Fibroblast of skin of right quadriceps (primary cell): ENCODE measurements at regions not wholly inside any gene's neighbourhood (a gene's known extent, or its start where the extent isn't known, plus 50 kb on each side); places are given as distances from the start of the nearest gene placed in this dataset.
"Not testable (repeated sequence)": the region's sequence is repeated elsewhere in the genome, so short reads cannot be mapped to it uniquely, and the experiment has no call there.

Source experiments
- DNase-seq: peaks from one replicate; pipeline ENCODE4 v3.0.0-alpha.2; 2013

DNA sequence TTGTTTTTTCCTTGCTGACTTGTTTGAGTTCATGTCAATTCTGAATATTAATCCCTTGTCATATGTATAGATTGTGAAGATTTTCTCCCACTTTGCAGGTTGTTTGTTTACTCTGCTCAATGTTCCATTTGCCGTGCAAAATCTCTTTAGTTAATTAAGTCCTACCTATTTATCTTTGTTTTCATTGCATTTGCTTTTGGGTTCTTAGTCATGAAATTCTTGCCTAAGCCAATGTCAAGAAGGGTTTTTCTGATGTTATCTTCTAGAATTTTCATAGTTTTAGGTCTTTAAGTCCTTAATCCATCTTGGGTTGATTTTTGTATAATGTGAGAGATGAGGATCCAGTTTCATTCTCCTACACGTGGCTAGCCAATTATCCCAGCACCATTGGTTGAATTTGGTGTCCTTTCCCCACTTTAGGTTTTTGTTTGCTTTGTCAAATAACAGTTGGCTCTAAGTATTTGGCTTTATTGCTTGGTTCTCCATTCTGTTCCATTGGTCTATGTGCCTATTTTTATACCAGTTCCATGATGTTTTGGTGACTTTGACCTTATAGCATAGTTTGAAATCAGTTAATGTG, 163.1 kb upstream of the PGR start:
- no peak for DNase-seq

DNA sequence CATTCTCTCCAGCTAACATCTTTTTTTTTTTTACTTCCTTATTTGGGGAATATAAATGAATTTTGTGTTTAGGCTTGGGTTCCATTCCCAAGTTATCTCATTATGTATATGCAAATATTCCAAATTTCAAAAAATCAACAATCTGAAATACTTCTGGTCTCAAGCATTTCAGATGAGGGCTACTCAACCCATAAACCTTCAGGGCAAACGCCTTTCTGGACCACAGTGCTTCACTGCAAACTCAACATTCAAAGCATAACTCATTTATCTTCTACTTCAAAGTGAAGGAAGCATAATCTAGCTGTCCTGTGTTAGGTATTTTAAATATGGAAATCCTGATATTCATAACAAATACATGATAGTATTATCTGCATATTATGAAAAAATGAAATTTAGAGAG, 161.7 kb upstream of the PGR start:
- no peak for DNase-seq

DNA sequence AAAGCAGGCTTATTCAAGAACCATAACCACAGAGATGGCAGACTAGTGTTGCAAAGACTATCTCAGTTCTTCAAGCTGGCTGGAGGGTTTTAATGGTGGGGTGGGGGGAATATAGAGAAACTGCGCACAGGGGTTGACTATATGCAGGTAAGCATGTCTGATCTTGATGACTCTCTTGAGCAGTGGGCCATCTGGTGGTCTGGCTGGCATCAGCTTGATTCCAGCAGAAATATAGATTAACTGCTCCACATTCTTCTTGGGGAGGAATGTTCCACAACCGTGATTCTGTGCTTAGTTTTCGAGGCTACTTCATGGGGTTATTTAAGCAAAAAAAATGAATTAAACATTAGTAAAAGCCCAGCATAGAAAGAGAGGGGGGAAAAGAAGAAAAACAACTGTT, 158.8 kb upstream of the PGR start:
- no peak for DNase-seq

DNA sequence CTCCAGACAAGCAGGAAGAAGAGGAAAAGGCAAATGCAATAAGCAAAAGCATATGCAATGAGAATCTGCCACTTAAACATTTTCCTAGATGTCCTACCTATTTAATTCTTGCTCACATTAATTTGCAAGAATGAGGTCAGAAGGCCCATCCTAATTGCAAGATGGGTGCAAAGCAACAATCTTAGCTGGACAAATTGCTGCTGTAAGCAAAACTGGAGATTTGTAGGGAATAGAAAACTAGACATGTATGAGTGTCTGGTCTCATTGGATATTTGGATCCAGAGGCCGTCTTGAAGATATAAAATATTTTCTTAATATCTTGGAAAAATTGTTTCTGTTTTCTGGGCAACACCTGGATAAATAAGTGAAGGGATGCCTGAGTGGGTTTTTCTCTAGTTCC, 150.1 kb upstream of the PGR start:
- no peak for DNase-seq

DNA sequence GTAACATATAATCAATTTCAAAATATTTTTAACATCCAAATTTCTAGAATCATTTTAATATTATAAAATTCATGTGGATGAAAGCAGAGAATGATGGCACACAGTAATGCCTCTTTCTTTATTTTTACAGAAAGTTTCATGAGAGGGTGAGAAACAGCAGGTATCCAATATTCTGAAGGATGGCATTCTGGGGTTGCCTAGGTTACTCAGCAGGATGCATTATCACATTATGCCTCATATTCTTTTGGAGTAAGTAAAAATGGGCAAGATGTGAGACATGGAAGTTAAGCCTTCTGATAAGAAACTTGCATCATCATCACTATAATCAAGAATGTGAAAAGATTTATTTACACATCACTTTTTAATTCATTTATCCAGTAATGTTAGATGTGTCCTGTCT, 148.7 kb upstream of the PGR start:
- no peak for DNase-seq

DNA sequence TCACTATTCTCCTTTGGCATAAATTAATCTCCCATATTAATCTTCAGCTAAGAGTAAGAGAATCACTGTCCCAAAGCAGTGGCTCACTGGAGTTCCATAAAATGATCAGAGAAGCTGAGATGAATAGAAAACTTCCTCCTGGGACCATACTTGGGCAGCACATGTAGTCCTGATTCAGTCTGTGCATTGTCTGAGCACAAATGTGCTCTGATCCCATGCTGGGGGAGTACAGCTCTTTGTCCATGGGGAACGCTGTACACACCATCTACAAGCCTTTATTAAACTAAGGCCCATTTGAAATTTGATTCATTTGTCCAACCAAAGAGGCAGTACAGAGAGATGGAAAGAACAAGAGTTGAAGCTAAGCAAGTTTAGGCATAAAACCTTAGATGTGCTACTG, 147.4 kb upstream of the PGR start:
- no peak for DNase-seq

DNA sequence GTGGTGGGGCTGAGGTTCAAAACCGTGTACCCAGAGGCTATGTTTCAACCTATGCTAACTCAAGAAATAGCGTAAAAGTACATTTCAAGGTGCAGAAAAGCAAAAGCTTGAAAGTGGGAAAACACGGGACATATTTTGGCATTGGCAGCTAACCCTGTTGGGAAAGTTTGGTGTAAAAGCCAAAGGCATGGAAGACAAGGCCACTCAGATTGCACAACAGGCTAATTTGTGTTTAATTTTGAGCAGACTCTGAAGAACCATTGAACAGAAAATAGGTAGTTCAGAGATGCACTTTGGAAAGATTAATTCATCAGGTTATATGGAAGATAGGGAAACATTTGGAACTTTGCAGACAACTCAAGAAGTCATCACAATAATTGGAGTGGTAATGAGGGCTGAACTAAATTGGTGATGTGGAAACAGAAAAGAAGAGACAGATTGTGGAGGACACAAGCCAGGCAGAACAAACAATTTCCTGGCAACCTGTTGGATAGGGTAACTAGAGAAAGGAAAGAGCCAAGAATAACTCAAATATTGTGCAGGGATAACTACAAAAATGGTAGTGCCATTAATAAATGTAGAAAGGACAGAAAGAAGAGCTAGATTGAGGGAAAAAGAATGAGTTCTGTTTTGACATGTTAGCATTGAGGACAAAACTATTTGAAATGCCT, 140.5 kb upstream of the PGR start:
- no peak for DNase-seq

DNA sequence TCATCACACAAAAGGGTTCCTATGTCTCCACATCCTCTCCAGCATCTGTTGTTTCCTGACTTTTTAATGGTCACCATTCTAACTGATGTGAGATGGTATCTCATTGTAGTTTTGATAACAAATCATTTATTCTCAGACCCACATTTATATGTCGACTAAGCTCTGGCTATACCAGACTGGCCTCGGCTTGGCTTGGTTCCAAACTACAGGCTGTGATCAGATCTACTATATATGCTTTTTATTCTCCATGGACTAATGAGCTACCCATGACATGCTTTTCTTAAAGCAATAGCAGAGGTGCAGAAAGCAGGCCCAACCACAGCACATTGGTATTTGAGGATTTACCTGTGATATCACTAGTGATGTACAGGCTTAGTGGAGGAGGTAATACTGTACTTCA, 139.8 kb upstream of the PGR start:
- no peak for DNase-seq

DNA sequence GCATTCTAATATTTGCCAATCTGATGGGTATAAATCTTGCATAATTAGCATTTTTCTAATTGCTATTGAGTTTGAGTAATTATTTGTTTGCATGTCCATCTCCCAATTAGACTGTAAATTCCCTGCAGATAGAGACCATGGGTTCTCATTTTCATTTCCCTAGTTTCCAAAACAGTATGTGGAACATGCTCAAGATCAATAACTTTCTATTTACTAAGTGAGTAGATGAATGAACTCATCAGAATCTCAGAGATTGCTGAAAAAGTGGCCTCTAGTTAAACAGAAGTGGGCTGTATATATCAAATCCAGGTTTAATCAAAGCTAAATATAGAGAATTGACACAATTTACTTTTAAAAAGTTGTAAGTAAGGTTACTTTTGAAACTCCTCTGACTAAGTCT, 138.0 kb upstream of the PGR start:
- DNase-seq, result no peak

DNA sequence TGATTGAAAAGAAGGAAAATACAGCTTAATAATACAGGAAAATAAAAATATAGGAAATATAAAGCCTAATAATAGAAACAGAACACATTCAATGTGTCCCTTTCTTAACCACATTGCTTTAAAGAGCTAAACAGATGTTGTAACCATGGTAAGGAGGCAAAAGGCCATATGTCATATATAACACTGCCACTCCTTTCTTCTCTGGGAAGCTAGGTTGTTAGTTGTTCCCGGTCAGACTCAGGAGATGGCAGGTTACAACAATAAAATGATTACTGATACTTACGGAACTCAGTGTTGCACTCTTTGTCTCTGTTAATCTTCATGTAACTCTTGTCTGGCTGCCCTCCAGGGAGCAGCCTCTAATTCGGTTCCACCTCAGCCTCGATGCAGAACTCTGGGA, 134.7 kb upstream of the PGR start:
- no peak for DNase-seq

DNA sequence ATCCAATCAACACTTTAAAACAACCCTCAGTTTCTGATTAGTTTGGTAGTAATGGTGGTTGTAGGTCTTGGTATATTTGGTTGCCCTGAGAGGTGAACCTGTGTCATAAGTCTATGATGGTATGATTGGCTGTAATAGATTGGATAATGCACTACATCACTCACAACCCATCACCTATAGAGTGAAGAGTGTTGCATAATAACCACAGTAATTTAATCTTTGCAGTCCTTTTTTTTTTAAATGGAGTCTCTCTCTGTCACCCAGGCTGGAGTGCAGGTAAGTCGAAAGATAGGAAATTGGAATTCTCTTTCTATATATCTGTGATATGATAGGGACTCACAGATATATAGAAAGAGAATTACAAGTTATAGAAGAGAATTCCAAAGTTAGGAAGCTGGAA, 133.4 kb upstream of the PGR start:
- DNase-seq, result no peak

DNA sequence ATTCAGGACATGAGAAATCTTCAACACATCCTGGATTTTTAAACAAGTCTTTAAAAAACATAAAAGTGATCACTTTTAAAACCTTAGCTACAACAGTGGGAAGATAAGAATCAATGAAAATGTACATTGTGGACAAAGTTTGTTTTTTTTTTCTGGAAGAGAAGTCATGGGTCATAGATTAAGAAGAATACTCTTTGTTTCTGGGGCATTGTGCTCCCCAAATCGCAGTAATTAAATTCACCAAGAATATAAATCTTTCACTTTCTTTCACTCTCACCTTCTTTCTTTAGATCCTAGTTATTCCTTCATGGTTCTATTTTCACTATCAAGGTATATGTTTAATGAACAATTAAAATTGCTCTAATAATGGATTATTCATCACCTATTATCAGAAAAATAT, 132.6 kb upstream of the PGR start:
- no peak for DNase-seq

DNA sequence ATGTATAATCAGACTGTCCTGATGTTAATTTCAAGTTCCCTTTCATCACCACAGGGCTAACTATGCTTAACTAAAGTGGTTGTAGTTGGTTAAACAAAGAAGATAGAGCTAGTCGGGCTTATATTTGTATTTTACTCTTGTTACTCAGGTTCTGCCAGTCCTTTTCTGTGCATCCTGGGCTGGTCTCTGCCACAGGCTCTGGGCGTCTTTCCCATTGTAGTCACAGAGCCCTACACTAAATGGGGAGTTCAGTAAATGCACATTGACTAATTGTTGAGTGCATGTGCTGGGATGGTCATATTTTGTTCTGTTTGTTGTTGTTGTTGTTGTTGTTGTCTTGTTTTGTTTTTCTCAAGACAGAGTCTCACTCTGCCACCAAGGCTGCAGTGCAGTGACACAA, 125.4 kb upstream of the PGR start:
- DNase-seq, result no peak

DNA sequence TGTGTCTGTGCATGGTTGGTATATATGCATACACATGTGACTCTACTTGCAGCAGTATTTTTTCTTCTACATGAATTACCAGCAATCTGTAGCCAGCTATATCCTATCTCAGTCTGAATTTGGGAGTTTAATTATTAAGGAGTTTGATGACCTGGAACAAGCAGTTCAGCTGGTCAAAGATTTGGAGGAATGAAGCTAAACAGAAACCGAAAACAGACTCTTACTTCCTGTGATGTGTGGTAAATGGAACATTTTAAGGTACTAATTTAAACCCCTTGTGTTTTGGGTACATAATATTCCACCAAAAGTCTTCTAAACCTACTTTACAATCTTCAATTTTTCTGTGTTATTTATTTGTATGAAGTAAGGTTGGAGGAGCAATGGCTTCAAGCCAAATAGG, 124.4 kb upstream of the PGR start:
- no peak for DNase-seq

DNA sequence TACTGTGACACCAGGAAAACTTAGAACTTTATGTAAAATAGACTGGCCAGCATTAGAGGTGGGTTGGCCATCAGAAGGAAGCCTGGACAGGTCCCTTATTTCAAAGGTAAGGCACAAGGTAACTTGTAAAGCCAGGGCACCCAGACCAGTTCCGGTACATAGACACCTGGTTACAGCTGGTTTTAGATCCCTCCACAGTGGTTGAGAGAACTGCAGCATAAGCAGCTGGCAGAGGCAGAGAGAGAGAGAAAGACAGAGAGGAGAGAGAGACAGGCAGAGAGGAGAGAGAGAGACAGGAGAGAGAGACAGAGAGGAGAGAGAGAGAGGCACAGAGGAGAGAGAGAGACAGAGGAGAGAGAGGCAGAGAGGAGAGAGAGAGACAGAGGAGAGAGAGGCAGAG, 116.0 kb upstream of the PGR start:
- DNase-seq, result not testable (repeated sequence)

DNA sequence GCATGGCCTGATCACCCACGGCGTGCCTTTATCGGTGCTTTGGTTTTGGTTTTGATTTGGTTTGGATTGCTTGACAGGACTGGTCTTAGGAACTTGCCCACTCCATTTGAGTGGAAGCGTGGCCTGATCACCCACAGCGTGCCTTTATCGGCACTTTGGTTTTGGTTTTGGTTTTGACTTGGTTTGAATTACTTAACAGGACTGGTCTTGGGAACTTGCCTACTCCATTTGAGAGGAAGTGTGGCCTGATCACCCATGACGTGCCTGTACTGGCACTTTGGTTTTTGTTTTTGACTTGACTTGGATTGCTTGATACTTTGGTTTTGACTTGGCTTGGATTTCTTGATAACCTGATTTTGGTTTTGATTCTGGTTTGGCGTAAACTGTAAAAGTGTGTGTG, 115.5 kb upstream of the PGR start:
- DNase-seq, result not testable (repeated sequence)

DNA sequence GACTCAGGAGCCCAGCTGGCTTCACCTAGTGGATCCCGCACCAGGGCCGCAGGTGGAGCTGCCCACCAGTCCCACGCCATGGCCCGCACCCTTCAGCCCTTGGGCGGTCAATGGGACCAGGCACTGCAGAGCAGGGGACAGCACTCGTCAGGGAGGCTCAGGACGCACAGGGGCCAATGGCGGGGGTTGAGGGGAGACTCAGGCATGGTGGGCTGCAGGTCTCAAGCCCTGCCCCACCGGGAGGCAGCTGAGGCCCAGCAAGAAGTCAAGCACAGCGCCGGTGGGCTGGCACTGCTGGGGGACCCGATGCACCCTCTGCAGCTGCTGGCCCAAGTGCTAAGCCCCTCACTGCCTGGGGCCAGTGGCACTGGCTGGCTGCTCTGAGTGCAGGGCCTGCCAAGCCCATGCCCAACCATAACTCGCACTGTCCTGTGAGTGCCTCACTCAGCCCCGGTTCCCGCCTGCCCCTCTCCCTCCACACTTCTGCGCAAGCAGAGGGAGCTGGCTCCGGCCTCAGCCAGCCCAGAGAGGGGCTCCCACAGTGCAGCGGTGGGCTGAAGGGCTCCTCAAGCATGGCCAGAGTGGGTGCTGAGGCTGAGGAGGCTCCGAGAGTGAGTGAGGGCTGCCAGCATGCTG, 111.7 kb upstream of the PGR start:
- no peak for DNase-seq

DNA sequence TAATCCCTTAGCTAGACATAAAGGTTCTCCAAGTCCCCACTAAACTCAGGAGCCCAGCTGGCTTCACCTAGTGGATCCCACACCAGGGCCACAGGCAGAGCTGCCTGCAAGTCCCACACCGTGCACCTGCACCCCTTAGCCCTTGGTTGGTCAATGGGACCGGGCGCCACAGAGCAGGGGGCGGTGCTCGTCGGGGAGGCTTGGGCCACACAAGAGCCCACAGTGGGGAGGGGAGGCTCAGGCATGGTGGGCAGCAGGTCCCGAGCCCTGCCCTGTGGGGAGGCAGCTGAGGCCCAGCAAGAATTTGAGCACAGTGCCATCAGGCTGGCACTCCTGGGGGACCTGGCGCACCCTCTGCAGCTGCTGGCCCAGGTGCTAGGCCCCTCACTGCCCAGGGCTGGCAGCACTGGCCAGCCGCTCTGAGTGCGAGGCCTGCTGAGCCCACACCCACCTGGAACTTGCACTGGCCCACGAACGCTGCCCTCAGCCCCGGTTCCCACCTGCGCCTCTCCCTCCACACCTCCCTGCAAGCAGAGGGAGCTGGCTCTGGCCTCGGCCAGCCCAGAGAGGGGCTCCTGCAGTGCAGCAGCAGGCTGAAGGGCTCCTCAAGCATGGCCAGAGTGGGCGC, 101.7 kb upstream of the PGR start:
- DNase-seq, result not testable (repeated sequence)

DNA sequence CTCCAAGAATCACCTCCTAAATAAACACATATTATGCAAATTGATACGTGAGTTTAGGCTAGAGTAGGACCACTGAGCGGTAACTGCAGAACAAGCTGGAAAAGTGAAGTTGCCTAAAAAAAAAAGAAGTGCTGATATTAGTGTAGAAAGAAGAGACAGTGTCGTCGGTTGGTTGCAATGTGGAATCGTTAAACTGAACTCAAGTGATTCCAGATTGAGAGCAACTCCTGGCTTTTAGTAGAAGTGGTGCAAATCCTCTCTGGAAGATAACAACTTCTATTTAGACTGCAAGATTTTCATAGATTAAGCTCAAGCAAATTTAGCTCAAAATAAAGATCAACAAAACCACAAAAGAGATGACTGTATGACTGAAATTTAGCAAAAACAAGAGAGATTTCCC, 97.0 kb upstream of the PGR start:
- no peak for DNase-seq

DNA sequence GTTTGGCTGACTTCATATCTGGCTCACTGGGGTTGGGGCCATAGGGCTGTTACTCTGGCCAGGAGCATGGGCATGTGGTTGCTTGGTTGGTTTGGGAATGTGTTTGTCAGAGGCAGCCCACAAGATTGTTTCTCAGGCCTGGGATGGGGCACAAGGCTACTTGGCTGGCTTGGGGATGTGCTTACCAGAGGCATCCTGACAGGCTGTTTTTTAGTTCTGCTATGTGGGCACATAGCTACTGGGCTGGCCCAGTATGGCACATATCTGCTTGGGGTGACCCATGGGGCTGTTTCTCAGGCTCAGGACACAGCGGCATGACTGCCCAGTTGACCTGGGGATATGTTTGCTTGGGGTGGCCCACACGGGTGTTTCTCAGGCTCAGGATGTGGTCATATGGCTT, 94.6 kb upstream of the PGR start:
- no peak for DNase-seq

DNA sequence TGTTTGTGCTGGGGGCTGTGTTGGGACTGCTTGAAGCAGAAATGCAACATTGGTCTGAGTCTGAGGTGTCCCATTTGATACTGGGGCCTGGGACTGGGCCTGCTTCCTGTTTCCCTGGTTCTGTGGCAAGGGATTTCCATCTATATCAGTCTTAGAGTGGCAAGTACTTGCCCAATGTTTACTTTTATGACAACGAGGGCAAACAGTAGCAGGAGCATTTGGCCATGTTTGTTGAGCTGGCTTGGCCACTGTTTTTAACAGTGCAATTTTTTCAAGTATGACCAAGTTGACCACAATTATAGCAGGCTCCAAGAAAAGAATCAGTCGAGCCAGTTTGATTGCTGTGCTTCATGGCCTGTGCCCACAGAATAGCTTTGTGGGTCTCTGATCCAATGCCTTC, 88.5 kb upstream of the PGR start:
- not testable (repeated sequence) for DNase-seq

DNA sequence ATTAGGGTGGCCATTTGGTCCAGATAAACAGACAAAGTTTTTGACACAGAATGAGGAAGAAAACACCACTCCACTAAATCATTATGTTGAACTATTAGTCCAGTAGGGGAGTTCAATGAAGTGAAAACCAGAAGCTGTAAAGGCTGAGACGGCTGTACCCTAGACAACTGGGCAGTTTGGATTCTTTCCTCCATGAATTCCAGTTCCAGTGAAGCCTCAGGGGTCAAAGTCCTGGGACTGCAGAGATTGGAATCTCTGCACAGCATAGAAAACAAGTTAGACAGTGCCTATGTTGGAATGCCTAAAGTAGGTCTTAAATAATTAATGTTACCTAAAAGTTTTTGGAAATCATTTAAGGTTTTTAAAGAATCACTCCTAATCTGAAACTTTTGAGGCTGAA, 86.5 kb upstream of the PGR start:
- DNase-seq, result not testable (repeated sequence)

DNA sequence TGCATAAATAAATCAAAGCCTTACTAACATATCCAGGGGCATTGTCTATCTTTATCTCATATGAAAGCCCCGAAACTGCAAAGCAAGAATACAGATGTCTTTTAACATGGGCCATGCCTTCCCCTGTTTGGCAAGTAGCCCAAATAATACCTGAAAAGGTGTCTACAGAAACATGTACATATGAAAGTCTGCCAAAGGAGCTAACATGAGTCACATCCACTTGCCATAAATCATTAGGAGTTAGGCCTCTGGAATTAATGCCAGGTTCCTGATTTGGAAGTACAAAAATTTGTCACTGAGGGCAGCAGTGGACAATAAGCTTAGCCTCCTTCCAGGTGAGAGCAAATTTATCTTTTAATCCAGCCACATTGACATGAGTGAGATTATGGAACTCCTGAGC, 85.5 kb upstream of the PGR start:
- DNase-seq, result no peak

DNA sequence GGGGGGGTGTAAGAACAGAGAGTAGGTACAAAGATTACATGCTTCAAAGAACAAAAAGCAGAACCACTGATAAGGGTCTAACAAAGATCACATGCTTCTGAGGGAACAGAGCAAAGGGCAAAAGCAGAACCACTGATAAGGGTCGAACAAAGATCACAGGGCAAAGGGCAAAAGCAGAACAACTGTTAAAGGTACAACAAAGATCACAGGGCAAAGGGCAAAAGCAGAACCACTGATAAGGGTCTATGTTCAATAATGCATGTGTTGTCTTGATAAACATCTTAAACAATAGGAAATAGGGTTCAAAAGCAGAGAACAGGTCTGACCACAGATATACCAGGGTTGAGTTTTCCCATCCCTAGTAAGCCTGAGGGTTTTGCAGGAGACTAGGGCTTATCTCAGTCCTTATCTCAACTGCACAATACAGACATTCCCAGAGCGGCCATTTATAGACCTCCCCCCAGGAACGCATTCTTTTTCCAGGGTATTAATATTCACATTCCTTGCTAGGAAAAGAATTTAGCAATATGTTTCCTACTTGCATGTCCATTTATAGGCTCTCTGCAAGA, 81.9 kb upstream of the PGR start:
- DNase-seq, result no peak
